ENCODE measurements at regions not wholly inside any gene's neighbourhood (a gene's known extent, or its start where the extent isn't known, plus 50 kb on each side); places are given as distances from the start of the nearest gene placed in this dataset.
"Not testable (repeated sequence)": the region's sequence is repeated elsewhere in the genome, so short reads cannot be mapped to it uniquely, and the experiment has no call there.

DNA sequence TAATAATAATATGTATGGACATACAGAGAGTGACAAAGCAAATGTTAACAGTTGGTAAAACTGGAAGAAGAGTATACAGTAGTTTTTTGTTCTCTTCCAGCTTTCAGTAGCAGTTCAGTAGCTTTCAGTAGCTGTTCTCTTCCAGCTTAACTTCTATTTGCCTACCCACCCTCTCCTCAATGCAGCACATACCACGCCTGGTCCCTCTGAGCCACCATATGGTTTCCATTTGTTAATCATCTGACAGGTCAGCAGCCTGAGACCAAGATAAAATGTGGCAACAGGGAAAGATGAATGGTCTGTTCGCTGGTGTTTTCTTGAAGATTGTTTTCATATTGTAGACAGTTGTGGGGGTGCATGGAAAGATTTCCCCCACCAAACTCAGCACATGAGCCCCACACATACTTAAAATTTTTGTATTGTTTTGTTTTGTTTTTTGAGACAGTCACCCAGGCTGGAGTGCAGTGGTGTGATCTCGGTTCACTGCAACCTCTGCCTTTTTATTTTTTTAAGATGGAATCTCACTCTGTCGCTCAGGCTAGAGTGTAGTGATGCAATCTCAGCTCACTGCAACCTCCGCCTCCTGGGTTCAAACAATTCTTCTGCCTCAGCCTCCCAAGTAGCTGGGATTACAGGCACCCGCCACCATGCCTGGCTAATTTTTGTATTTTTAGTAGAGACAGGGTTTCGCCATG, 56.8 kb downstream of the ATP6V0E2 start:
- DNase-seq, result not testable (repeated sequence)

DNA sequence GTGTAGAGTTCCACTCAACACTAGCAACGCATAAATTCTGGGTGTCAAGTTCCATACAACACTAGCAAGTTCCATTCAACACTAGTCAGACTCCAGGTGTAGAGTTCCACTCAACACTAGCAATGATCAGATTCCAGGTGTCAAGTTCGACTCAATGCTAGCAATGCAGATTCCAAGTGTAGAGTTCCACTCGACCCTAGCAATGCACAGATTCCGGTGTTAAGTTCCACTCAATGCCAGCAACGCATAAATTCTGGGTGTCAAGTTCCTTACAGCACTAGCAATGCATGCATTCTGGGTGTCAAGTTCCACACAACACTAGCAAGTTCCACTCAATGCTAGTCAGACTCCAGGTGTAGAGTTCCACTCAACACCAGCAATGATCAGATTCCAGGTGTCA, 60.0 kb downstream of the ATP6V0E2 start:
- not testable (repeated sequence) for DNase-seq

DNA sequence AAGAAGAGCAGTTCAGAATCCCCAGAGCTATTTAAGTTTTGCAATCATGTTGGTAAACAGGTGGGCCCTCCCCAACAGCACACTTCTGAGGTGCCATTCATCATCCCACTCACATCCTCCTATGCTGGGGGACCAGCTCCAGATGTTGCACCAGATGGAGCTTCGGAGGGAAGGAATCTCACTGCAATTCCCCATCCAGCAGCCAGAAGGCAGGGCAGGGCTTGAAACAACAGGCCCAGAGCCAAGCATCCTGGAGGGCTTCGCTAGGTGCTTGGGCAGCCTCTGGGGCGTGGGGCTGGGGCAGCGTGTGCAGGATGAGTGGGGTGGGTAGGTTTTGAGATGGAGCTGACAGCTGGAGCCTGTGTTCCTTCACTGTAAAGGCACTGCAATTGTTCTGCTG, 73.6 kb downstream of the ATP6V0E2 start:
- DNase-seq, result not testable (repeated sequence)

DNA sequence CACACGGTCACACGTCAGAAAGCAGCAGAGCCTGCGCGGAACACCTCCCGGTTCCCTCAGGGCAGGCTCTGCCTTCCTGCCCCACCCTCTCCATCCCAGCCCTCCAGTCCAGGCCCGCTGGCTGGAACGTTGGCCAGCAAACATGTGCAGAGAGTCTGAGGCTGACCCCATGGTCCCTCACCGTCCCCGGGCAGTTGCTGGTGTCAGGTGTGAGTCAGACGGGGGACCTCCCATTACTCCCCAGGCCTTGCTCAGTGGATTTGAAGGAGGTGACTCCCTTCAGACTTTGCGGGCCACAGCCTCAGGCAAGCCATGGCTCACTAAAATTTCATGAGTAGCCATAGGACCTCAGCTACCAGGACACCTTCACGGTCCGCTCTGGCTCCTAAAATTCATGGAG, 74.7 kb downstream of the ATP6V0E2 start:
- DNase-seq, result not testable (repeated sequence)

DNA sequence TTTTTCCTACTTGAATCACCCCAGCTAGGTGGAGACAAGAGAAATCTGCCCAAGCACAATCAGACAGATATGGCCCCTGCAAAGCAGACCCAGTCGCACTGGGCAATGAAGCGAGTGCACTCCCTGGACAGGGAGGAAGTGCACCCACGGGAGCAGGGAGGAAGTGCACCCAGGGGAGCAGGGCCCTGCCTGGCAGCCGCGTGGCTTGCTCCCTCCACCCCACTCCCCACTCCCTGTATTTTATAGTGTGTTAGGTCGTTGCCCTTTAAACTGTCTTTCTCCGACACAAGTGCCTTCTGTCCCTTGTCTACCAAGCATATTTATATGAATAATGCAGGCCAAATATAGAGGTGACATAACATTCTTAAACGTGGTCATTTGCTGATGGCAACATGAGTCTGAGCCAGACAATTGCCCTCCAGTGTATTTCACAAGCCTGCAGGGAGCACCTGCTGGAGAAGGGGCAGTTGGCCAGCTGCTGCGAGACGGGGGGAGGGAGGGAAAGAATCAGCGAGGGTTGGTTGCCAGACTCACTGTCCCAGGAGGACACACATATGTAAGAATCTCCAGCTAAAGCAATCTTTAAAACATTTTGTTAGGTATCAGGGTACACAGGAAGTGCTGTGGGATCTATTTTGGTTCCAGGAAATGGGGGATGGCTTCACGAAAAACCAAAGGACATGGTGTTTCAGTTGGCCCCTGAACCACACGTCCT, 76.3 kb downstream of the ATP6V0E2 start:
- not testable (repeated sequence) for DNase-seq

DNA sequence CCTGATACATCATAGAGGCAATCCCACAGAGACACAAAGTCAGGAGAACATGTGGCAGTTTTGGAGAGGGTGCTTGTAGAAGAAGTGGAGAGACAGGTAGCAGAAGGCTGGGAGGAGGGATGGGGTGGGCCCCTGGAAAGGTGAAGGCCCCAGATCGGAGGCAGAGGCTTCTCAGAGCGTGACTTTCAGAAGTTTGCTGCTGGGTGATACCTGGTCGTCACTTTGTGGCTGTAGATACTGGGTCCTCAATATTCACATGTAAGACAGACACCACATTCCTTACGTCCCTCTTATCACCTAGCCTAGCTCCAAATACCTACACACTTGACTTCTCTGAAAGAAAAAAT, 76.8 kb downstream of the ATP6V0E2 start:
- not testable (repeated sequence) for DNase-seq

DNA sequence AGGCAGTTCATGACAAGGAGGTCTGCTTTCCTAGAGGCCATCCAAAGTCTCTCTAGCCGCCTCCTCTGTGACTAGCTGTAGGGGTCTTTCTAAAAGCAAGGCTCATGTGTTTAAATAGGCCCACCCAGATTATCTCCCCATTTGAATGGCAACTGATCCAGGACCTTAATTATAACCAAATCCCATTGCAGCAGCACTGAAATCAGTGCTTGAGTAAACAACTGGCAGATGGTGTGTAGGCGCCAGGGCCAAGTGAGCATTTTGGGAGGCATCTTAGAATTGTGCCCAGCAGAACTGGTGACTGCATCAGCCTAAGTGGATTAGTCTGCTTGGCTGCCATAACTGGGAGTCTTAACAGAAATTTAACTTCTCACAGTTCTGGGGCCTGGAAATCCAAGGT, 77.8 kb downstream of the ATP6V0E2 start:
- DNase-seq, result peak in 1 of 2 experiments; percentile 3

DNA sequence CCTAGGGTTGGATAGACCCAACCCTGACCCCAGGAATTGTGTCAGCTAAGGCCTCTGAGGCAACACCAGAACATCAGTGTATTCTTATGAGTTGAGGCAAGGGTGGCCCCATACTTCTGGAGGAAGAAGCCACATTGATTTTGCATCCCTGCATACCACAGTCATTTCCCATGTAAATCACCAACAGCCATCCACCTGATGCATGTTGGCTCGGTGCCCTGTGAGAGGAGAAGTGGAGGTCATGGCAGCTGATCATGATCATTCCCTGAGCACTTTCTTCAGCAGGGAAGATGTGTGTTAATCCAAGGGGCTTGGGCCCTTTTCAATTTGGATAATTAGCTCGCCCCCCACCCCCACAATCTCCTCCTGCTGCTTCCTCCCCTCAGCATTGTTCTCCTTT, 85.1 kb downstream of the ATP6V0E2 start:
- not testable (repeated sequence) for DNase-seq

DNA sequence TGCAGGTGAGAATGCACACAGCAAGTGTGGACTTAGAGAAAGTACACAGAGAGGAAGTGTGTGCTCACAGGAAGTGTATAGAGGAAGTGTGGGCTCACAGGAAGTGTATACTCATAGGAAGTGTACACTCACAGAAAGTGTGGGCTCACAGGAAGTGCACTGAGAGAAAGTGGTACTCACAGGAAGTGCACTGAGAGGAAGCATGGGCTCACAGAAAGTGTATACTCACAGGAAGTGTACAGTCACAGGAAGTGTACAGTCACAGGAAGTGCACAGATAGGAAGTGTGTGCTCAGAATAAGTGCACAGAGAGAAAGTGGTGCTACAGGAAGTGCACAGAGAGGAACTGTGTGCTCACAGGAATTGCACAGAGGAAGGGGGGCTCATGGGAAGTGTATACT, 87.1 kb downstream of the ATP6V0E2 start:
- DNase-seq, result not testable (repeated sequence)

DNA sequence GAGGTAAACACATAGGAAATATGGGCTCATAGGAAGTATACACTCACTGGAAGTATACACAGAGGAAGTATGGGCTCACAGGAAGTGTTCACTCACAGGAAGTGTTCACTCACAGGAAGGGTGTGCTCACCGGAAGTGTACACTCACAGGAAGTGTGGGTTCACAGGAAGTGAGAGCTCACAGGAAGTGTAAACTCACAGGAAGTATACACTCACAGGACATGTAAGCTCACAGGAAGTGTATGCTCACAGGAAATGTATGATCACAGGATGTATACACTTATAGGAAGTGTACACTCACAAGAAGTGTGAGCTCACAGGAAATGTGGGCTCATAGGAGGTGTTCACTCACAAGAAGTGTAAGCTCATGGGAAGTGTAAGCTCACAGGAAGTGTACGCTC, 88.1 kb downstream of the ATP6V0E2 start:
- DNase-seq, result not testable (repeated sequence)

DNA sequence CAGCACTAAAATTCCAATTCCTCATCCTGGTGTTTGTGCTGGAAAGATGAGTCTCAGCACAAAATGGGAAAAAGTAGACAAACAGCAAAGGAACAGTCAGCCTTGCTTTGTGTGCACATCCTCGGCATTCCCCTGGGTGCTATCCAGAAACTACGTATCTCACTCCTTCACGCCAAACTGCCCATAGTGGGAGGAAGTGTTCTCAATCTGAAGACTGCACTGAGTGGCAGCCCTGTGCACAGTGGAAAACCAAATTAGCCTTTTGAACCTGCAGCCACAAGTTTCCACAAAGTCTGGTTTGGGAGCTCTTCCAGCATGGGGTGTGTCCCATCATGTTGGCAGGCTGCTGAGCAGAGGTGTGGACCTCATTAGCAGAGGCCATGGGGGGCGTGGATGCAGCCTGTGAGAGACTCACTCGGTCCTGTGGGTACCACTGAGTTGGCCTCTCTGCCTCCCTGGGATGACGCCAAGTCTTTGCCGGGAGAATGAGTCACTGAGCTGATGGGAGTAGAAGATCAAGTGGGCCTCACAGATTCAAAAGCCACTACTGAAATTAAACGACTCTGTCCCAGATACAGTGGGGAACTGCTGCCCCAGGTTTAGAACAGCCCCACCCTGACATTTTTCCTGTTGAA, 89.0 kb downstream of the ATP6V0E2 start:
- DNase-seq, result not testable (repeated sequence)

DNA sequence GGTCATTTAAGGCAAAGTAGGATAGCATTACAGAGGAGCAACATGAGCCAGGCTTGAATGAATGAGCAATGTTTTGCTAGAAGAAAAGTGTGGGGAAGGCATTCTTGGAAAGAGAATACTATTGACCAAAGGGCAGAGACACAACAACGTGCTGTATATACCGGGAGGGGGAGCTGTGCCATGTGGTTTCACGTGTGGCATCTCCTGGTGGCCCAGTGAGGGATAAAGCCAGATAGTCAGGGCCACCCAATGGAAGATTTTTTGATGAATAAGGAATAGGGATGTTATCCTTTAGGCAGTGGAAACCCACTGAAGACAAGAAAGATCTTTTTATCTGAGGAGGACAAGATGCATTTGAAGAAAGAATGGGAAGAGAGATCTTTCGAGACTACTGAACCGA, 90.2 kb downstream of the ATP6V0E2 start:
- DNase-seq, result not testable (repeated sequence)

DNA sequence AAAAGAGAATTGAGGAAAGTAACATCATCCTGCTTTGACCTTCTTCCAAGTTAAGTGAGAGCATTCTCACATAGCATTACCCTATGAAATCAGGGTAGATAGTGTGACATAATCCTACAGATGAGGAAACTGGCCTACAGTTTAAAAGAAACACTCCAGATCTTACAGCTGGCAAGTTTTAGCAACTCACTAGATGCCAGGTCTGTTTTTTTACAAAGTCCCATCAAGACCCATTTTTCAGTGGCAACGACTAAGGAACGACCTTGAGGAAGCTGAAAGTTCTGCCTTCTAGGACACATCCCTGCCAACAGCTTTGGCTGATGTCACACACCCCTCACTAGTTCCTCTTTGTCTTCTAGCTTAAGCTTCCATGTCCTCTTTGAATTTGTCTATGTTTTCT, 92.7 kb downstream of the ATP6V0E2 start:
- not testable (repeated sequence) for DNase-seq

DNA sequence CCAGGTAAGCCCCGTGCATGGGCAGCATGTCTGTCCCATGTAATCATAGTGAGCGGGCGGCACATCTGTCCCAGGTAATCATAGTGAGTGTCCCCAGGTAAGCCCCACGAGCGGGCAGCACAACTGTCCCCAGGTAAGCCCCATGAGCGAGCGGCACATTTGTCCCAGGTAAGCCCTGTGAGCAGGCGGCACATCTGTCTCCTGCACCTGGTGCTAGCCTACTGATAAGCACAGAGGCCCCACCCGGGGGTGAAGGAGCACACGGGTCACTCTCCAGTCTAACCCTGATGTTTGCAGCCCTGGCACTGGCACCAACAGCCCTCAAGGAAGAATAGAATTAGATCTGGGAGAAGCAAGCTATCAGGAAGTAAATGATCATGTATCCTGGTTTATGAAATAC, 99.2 kb downstream of the ATP6V0E2 start:
- not testable (repeated sequence) for DNase-seq

DNA sequence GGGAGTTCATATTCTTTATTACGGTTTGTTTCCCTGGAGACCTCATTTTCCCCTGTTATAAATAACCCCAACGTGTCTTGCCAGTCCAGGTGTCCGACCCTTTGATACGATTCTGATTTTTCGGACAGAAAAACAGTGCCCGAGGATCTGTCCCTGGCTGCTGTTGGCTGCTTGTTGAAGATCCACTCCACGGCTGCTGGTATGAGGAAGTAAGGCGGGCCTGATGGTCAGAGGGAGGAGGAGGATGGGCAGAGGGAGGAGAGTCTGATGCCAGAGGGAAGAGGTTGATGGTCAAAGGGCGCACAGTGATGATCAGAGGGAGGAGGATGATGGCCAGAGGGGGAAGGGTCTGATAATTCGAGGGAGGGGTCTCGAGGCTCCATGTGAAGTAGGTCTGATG, 99.9 kb downstream of the ATP6V0E2 start:
- not testable (repeated sequence) for DNase-seq

DNA sequence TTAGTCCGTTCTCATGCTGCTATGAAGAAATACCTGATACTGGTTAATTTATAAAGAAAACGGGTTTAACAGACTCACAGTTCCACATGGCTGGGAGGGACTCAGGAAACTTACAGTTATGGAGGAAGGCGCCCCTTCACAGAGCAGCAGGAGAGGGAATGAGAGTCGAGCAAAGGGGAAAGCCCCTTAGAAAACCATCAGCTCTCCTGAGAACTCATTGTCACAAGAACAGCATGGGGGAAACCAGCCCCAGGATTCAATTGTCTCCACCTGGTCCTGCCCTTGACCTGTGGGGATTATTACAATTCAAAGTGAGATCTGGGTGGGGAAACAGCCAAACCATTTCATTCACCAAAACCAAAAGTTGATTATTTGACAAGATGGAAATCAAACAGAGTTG, 101.8 kb downstream of the ATP6V0E2 start:
- not testable (repeated sequence) for DNase-seq

DNA sequence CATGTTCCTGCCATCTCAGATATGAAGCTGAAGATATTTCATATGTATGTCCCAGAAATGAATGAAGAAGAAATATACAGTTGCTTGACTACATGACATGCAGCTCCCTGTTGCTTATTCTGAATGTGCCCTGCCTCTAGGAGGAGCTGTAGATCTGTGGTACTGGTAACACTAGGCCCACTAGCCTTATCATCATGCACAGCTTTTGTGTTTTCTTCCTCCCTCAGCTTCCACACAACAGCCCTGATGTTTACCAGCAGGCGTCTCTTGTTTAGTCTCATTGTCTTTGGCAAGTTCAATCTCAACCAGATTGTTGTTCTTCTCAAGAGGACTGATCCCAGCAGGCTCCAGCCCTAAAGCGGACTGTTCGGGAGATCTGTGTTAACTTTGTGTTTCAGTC, 104.8 kb downstream of the ATP6V0E2 start:
- not testable (repeated sequence) for DNase-seq

DNA sequence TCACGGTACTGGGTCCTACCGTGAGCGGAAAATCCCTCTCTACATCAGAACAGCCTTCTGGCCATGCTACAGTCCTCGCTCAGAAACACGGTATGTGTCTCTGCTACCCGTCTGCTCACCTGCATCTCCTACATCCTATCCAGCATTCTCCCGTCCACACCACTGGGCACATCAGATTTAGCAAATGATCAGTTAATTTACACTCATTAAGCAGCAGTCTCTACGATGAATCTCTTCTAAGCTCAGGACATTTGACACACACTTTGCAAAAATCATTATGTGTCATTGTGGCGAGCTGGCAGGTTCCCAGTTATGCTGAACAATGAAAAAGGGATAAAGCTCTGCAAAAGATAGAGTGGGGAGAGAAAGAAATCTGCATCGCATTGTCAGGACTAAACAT, 105.2 kb downstream of the ATP6V0E2 start:
- not testable (repeated sequence) for DNase-seq

DNA sequence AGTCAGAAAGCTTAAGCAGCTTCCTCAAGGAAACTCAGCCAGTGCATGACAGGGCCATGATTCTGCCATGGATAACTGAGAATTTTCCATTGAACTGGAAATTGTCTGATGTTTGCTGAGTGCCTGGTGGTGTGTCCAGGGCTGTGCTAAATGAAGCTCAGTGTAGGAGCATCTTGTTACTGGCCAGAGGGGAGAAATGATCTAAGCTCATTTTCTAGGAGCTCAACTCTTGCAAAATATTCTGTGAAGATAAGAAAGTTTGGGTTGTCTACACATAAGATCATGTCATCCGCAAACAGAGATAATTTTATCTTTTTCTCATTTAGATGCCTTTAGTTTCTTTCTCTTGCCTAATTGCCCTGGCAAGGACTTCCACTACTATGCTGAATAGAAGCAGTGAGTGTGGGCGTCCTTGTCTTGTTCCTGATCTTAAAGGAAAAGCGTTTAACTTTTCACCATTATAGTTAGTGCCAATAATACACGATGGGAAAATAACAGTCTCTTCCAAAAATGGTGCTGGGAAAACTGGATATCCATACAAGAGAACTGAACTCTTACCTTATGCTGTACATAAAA, 108.9 kb downstream of the ATP6V0E2 start:
- not testable (repeated sequence) for DNase-seq

DNA sequence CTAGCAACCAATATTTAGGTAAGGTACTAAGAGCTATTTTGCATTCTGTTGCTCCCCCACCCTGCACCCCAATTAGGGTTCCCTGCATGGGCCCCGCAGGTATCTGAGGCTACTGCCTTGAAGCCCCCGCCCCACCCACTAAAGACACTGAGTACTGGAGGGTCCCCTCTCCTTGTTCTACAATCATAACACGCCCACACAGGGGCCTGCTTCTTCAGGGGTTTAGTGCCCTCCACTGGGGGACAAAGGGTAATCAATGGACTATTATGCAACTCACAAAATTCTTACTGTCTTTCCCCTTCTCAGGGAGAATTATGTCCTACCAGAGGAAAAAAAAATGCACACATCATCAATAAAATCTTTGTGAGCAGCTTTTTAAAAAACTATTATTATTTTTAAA, 113.1 kb downstream of the ATP6V0E2 start:
- DNase-seq, result not testable (repeated sequence)

DNA sequence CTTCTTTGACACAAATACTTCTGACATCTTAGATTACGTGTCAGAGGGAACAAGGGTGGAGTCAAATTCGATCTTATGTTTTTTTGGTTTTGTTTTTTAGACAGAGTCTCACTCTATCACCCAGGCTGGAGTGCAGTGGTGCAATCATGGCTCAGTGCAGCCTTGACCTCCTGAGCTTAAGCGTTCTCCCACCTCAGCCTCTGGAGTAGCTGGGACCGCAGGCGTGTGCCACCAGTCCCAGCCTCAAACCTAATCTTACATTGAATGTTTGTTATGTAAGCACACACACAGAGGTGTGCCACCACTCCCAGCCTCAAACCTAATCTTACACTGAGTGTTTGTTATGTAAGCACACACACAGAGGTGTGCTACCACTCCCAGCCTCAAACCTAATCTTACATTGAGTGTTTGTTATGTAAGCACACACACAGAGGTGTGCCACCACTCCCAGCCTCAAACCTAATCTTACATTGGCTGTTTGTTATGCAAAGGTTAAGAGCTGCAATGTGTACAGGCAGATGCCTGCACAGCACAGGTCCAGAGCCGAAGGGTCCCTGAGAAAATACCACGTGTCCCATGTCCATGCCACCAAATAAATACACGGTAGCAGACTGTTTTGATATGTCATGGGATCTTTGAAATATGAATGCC, 118.0 kb downstream of the ATP6V0E2 start:
- not testable (repeated sequence) for DNase-seq

DNA sequence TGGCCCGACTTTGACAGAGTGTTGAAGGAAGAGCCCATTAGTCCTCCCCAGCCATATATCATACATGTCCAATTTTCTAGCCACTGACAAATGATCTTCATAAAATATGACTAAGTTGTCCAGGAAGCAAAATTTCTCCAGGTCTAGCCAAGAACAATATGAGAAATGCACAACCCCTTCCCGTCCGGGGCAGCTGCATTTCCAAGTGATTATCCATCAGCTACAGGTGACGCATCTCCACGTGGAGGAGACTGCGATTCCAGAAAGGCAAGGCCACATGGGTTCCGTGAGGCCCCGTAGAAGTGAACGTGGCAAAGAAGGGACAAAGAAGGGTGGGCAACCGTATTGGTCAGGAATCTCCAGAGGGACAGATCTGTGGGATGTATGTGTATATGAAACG, 118.6 kb downstream of the ATP6V0E2 start:
- DNase-seq, result not testable (repeated sequence)

All from SHP77 (cell line).